ENCODE measurements at regions not wholly inside any gene's neighbourhood (a gene's known extent, or its start where the extent isn't known, plus 50 kb on each side); places are given as distances from the start of the nearest gene placed in this dataset.

GRCh38 chr20:7660165-7660564 lies 280.1 kb downstream of the HAO1 start:
- DNase-seq: no peak

- no peak for DNase-seq
Observed at GRCh38 chr20:7665376-7665775, 274.9 kb downstream of the HAO1 start.

- no peak for DNase-seq
Observed at GRCh38 chr20:7667194-7667593, 273.1 kb downstream of the HAO1 start.

- no peak for DNase-seq
Observed at GRCh38 chr20:7672571-7672970, 267.7 kb downstream of the HAO1 start.

- no peak for DNase-seq
Observed at GRCh38 chr20:7673841-7674240, 266.4 kb downstream of the HAO1 start.

GRCh38 chr20:7682916-7683315 lies 257.3 kb downstream of the HAO1 start:
- no peak for DNase-seq

GRCh38 chr20:7687065-7687464 lies 253.2 kb downstream of the HAO1 start:
- DNase-seq: no peak

GRCh38 chr20:7689151-7689550 lies 251.1 kb downstream of the HAO1 start:
- no peak for DNase-seq

GRCh38 chr20:7691647-7692269 lies 248.5 kb downstream of the HAO1 start:
- no peak for DNase-seq

- no peak for DNase-seq
Observed at GRCh38 chr20:7692478-7692877, 247.8 kb downstream of the HAO1 start.

GRCh38 chr20:7693761-7694160 lies 246.5 kb downstream of the HAO1 start:
- DNase-seq: no peak

- DNase-seq: no peak
Observed at GRCh38 chr20:7695051-7695495, 245.2 kb downstream of the HAO1 start.

GRCh38 chr20:7695635-7696034 lies 244.6 kb downstream of the HAO1 start:
- DNase-seq: no peak

- DNase-seq: no peak
Observed at GRCh38 chr20:7696311-7696710, 243.9 kb downstream of the HAO1 start.

GRCh38 chr20:7702141-7702540 lies 238.1 kb downstream of the HAO1 start:
- DNase-seq: no peak

- DNase-seq: peak; percentile 36
Observed at GRCh38 chr20:7703551-7703961, 236.7 kb downstream of the HAO1 start.

- DNase-seq: peak; percentile 36
Observed at GRCh38 chr20:7703996-7704395, 236.3 kb downstream of the HAO1 start.

GRCh38 chr20:7708112-7708511 lies 232.1 kb downstream of the HAO1 start:
- no peak for DNase-seq

GRCh38 chr20:7708782-7709181 lies 231.5 kb downstream of the HAO1 start:
- DNase-seq: no peak

GRCh38 chr20:7710440-7710839 lies 229.8 kb downstream of the HAO1 start:
- no peak for DNase-seq

GRCh38 chr20:7712661-7713060 lies 227.6 kb downstream of the HAO1 start:
- no peak for DNase-seq

GRCh38 chr20:7714549-7714948 lies 225.7 kb downstream of the HAO1 start:
- no peak for DNase-seq

GRCh38 chr20:7716286-7716972 lies 223.8 kb downstream of the HAO1 start:
- DNase-seq: peak; percentile 71

GRCh38 chr20:7722564-7722963 lies 217.7 kb downstream of the HAO1 start:
- DNase-seq: no peak

- DNase-seq: no peak
Observed at GRCh38 chr20:7723284-7723683, 217.0 kb downstream of the HAO1 start.
